Fibroblast of skin of right biceps (primary cell): ENCODE measurements at regions not wholly inside any gene's neighbourhood (a gene's known extent, or its start where the extent isn't known, plus 50 kb on each side); places are given as distances from the start of the nearest gene placed in this dataset.
"Not testable (repeated sequence)": the region's sequence is repeated elsewhere in the genome, so short reads cannot be mapped to it uniquely, and the experiment has no call there.

Source experiments
- DNase-seq: peaks from one replicate; pipeline ENCODE4 v3.0.0-alpha.2; 2013

DNA sequence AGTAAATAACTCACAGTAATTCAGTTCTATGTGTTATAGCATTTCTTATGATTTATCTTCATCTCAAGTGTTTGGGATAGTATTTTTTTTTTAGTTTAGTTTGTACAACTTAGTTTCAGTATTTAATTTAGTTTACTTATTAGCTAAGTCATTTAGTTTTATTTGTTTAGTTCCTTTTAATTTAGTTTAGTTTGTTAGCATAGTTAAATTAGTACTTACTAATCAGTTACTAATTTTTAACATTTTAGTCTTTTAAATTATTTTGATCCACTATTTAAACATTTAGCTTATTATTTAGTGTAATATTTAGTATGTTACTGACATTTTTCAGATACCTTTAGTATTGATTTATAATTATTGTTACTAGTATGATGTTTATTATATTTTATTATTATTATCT, 85.2 kb upstream of the SIPA1L2 start:
- no peak for DNase-seq

DNA sequence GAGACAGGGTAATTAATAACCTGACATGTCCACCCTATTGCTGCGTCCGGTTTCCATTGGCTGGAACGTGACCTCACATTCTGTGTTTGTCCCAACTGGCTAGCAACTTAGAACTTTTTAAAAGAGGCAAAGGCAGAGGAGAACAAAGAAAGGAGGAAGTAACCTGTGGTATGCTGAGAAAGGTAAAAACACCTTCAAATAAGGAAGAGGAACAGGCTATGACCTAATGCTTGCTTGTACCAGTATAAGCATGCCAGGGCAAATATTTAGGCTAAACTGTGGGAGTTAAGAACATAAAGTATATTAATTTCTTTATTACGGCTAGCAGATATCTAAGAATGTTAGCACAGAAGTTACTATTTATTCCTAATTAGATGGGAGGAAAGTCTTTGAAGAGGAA, 87.3 kb upstream of the MAP10 start:
- not testable (repeated sequence) for DNase-seq

GRCh38 chr1:232718928-232719927, 86.0 kb upstream of the MAP10 start:
- no peak for DNase-seq

- peak; percentile 12 for DNase-seq
Measured at GRCh38 chr1:232722626-232723025, 82.6 kb upstream of the MAP10 start.

DNA sequence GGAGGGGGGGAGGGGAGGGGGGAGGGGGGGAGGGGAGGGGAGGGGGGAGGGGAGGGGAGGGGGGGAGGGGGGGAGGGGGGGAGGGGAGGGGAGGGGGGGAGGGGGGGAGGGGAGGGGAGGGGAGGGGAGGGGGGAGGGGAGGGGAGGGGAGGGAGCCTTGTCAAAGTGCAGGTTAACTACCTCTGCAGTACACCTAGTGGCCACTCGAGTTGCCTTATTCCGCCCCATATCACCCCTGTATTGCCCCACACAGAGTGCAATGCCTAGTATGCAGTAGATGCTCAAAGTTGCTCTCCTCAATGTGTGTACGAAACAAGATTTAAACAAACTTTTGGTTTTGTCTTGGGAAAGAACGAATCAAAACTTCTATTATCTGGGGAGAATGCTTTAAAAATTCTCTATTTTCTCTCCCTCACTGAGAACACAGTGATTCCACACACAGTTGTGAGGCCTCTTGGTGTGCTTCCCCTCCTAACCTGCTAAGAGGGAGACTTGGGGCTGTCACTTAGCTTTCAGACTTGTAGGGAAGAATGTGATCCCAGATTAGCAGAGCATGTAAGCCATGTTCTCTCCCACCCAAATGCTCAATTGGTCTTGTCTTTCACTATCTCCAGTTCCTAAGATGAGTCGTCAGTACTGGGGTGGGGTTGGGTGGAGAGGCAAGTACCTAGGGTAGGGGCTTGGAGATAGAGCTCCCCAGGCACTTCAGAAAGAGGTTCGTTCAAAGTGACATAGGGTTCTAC, 79.7 kb upstream of the MAP10 start:
- peak; percentile 32 for DNase-seq

DNA sequence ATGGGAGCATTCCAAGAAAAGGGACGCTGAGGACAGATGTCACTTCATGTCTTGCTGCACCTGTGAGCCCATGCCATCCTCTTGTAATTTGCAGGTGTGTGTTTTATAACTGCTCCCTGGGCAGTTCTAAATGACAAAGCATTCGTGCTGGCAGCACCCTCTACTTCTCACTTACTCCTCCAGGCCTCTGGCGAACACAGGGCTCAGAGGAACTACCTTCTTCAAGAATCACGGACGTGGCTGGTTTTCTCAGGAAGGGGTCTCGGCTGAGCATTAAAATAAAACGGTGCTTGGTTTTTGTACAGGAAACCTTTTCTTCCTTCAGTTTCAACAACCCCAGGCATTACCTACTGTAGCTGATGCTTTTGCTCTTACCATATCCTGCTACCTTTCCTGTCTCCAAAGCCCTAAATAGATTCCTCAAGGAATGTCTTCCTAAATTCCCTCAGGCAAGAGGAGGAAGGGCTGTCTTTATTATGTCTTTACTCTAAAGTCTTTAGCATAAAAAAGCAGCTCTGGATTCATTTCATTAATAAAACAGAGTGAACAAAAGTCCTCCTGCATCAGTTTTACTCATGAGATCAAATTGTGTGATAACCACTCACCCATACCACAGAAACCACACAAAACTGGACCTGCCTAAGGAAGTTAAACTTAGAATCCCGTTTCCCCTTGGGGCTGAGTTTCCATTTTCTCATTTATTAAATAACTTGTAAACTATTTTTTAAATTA, 79.0 kb upstream of the MAP10 start:
- peak; percentile 79 for DNase-seq

- DNase-seq, result peak; percentile 82
Measured at GRCh38 chr1:232728507-232729263, 76.5 kb upstream of the MAP10 start.

GRCh38 chr1:232732344-232732910, 72.8 kb upstream of the MAP10 start:
- no peak for DNase-seq

- no peak for DNase-seq
Measured at GRCh38 chr1:232737917-232738316, 67.3 kb upstream of the MAP10 start.

DNA sequence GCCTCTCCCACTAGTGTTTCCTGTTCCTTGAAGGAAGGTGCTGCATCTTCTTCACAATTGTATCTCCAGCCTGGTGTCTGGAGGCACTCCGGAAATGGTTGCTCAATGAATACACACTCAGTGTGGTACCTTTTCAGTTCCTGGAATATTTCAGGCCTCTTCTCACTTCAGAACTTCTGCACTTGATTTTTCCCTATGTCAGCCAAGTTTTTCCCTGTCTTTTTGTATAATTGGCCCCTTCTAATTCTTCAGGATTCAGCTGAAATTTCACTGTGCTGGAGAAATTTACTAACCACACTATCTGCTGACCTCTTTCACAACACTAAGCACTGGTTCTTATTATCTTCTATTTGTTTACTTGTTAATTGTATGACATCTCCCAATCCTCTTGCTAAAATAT, 61.2 kb upstream of the MAP10 start:
- no peak for DNase-seq

DNA sequence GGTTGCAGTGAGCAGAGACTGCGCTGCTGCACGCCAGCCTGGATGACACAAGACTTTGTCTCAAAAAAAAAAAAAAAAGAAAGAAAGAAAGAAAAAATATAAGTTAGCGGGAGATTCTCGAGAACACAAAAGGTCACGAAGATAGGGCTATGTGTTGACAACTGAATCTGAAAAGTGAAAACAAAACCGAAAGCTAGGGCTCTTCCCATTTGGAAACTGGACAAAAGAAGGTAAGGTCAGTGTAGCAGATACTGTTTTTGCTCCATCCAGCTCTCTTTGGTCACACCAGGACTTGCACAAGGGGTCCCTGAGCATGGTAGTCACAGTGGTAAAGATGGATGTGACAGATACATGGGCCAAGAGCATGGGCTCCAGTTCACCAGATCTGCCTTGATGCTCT, 60.4 kb upstream of the MAP10 start:
- no peak for DNase-seq

DNA sequence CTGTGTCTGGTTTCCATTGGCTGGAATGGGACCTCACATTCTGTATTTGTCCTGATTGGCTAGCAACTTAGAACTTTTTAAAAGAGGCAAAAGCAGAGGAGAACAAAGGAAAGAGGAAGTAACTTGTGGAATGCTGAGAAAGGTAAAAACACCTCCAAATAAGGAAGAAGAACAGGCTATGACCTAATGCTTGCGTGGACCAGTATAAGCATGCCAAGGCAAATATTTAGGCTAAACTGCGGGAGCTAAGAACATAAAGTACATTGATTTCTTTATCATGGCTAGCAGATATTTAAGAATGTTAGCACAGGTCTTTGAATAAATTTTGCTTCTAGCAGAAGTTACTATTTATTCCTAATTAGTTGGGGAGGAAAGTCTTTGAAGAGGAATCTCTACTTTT, 59.5 kb upstream of the MAP10 start:
- DNase-seq, result not testable (repeated sequence)

DNA sequence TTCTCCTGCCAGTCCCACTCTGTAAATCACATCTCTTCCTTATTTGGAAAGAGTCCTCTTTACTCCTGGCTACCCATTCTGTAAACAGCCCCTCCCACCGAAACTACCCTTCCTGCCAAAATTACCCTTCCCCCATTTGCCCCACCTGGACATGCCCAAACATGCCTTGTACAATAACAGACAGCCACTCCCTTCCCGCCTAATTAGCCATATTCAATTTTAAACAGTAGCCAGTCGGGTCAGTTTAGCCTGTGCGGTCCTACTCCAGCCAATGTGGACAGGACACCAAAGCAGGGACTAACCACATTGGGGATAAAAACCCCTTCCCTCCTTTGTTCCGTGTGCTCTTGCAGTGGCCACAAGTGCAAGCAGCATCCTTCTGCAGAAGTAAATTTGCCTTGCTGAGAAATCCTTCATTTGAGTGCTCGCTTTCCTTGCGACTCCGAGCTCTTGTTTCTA, 56.3 kb upstream of the MAP10 start:
- no peak for DNase-seq

GRCh38 chr1:232751393-232752140, 53.6 kb upstream of the MAP10 start:
- DNase-seq, result no peak

DNA sequence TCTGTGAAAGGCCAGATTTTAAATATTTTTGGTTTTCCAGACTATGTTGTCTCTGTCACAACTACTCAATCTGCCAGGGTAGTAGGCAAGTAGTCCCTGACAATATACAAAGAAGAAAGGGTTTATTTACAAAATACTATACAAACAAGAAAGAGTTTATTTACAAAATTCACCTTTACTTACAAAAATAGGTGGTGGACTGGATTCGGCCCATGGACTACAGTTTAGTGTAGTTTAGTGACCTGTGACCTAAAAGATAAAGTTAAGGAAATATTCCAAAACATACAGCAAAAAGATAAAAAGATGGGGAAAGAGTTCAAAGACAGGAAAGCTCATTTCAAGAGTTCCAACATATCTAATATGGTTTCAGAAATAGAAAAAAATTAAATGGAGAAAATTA, 52.9 kb upstream of the MAP10 start:
- DNase-seq, result no peak

DNA sequence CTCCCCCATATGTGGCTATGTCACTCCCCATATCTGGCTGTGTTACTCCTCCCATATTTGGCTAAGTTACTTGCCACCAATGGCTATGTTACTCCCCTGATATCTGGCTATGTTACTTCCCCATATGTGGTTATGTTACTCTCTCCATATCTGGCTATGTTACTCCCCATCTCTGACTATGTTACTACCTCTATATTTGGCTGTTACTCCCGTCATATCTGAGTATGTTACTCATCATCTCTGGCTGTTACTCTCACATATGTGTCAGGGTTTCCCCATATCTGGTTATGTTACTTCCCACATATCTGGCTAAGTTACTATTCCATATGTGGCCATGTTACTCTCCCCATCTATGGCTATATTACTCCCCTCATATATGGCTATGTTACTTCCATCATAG, 50.3 kb upstream of the MAP10 start:
- no peak for DNase-seq
